Stimulated activated CD8-positive, alpha-beta memory T cell treated with anti-CD3 and anti-CD28 coated beads, Interleukin-15, amount 100 ng/mL, for 48 hours (primary cell): ENCODE measurements at regions not wholly inside any gene's neighbourhood (a gene's known extent, or its start where the extent isn't known, plus 50 kb on each side); places are given as distances from the start of the nearest gene placed in this dataset.
"Not testable (repeated sequence)": the region's sequence is repeated elsewhere in the genome, so short reads cannot be mapped to it uniquely, and the experiment has no call there.

Source experiments
- DNase-seq, 2 donors: peaks; one replicate each; pipeline ENCODE4 v3.0.0-alpha.2; 2020; ENCODE audit warnings: low read depth in 2 of 2

- no peak for DNase-seq
Measured at GRCh38 chr12:34223640-34224039, 201.3 kb downstream of the ALG10 start.

- not testable (repeated sequence) for DNase-seq
Measured at GRCh38 chr12:34226044-34226443, 203.7 kb downstream of the ALG10 start.

- DNase-seq, result not testable (repeated sequence)
Measured at GRCh38 chr12:34228046-34228445, 205.8 kb downstream of the ALG10 start.

GRCh38 chr12:34229033-34229432 lies 206.7 kb downstream of the ALG10 start:
- not testable (repeated sequence) for DNase-seq

- no peak for DNase-seq
Measured at GRCh38 chr12:34233618-34234017, 211.3 kb downstream of the ALG10 start.

GRCh38 chr12:34236073-34236472 lies 213.8 kb downstream of the ALG10 start:
- no peak for DNase-seq

GRCh38 chr12:34244608-34245007 lies 222.3 kb downstream of the ALG10 start:
- DNase-seq, result no peak

- DNase-seq, result no peak
Measured at GRCh38 chr12:34249271-34249670, 227.0 kb downstream of the ALG10 start.

- DNase-seq, result not testable (repeated sequence)
Measured at GRCh38 chr12:34251879-34252278, 229.6 kb downstream of the ALG10 start.

GRCh38 chr12:34253674-34254073 lies 231.4 kb downstream of the ALG10 start:
- DNase-seq, result no peak

- no peak for DNase-seq
Measured at GRCh38 chr12:34257093-34257492, 234.8 kb downstream of the ALG10 start.

- DNase-seq, result not testable (repeated sequence)
Measured at GRCh38 chr12:34262140-34262539, 239.8 kb downstream of the ALG10 start.

GRCh38 chr12:34264110-34264509 lies 241.8 kb downstream of the ALG10 start:
- no peak for DNase-seq

GRCh38 chr12:34273703-34274102 lies 251.4 kb downstream of the ALG10 start:
- not testable (repeated sequence) for DNase-seq

- no peak for DNase-seq
Measured at GRCh38 chr12:34275129-34275528, 252.8 kb downstream of the ALG10 start.

GRCh38 chr12:34286483-34286882 lies 264.2 kb downstream of the ALG10 start:
- DNase-seq, result no peak

GRCh38 chr12:34286934-34287333 lies 264.6 kb downstream of the ALG10 start:
- DNase-seq, result no peak

GRCh38 chr12:34287437-34287836 lies 265.1 kb downstream of the ALG10 start:
- DNase-seq, result no peak

GRCh38 chr12:34287986-34288962 lies 266.0 kb downstream of the ALG10 start:
- DNase-seq, result no peak

GRCh38 chr12:34288963-34289345 lies 266.7 kb downstream of the ALG10 start:
- no peak for DNase-seq

- no peak for DNase-seq
Measured at GRCh38 chr12:34289431-34290380, 267.4 kb downstream of the ALG10 start.

- DNase-seq, result no peak
Measured at GRCh38 chr12:34290381-34290995, 268.2 kb downstream of the ALG10 start.
